Spleen (tissue), 7 donors: ENCODE measurements at regions not wholly inside any gene's neighbourhood (a gene's known extent, or its start where the extent isn't known, plus 50 kb on each side); places are given as distances from the start of the nearest gene placed in this dataset.

Experiments
- CTCF ChIP-seq, 11 experiments: fragments of 200-600 bp in 7 of 11; fragments of 450-650 bp in 4 of 11; sonication (generic) in 4 of 11; IDR thresholded peaks in 8 of 11; conservative IDR thresholded peaks in 3 of 11; 1 replicate in 7 of 11; 2 replicates in 4 of 11; pipeline versions ENCODE4 v1.4.0 to v1.8.0; 2016 to 2021; ENCODE audit warnings: antibody characterized with exemption in 11 of 11, inconsistent platforms in 4 of 11, mild to moderate bottlenecking in 1 of 11
- POLR2A ChIP-seq, 3 donors: fragments of 450-650 bp; IDR thresholded peaks; one replicate each; pipeline ENCODE4 v1.5.1; 2017; ENCODE audit warnings: antibody characterized with exemption in 3 of 3, mild to moderate bottlenecking in 1 of 3
- donor health status: DM: no; HTN: no; CAD: no; lungs with moderate emphysema.
- donor health status: DM: no; HTN: no; CAD: no.
- donor health status: DM: no; HTN: no; CAD: no.

DNA sequence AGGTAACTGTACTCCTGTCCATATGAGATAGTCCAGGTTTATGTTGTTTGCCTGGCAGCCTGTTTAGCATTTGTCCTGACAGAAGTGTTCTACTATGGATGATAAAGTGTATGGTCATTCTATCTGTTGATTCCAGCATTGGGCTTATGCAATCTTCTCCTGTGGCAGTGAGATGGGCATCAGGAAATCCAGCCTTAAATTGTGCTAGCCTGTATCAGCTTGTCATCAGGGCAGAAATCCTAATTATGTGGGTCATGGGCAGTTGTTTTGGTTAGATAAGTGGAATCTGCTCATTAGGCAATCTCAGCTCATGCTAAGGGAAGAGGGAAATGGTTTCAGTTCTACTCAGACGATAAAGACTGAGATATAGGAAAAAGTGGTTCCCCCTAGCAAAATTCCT, 247.4 kb upstream of the CHD1 start:
- TF ChIP-seq CTCF (IDR thresholded peaks at IDR 0.05 in 8 of 11, conservative IDR thresholded peaks at IDR 0.05 in 3 of 11) (no peak), POLR2A (IDR thresholded peaks at IDR 0.05) (no peak)
